ENCODE measurements at regions not wholly inside any gene's neighbourhood (a gene's known extent, or its start where the extent isn't known, plus 50 kb on each side); places are given as distances from the start of the nearest gene placed in this dataset.
"Not testable (repeated sequence)": the region's sequence is repeated elsewhere in the genome, so short reads cannot be mapped to it uniquely, and the experiment has no call there.

GRCh38 chr9:6101725-6102124 lies 86.3 kb upstream of the RANBP6 start:
- H3K36me3 Mint-ChIP-seq, POLR2A ChIA-PET, H3K27ac Mint-ChIP-seq, ATAC-seq, H3K4me3 Mint-ChIP-seq, H3K9me3 Mint-ChIP-seq, DNase-seq: not testable (repeated sequence)
- H3K27me3 Mint-ChIP-seq = peaks cover 2 to 18% (median 11%) of the 10 kb centered on the region in 5 donors
- H3K4me1 Mint-ChIP-seq = peaks cover 2 to 14% (median 8%) of the 10 kb centered on the region in 4 donors

DNA sequence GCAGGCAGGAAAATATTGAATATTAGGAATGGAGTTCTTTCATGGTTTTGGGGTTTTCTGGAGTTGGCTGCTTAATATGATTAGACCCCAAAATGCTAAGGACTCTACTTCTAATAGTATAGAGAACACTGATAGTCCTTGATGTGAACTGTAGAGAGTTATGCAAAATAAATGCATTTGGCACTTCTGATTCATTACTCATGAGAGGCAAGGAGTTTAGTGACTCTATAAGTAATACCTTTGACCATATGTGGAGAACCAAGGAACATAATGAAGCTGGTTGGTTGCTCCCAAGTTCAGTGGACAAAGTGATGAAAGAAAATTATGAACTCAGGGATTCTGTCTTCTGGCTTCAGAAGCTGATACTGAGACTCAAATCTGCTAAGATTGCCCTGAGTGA lies 83.9 kb upstream of the RANBP6 start:
- ATAC-seq = not testable (repeated sequence)

GRCh38 chr9:6098431-6098830 lies 83.0 kb upstream of the RANBP6 start:
- Mint-ChIP-seq H3K36me3 (peaks cover 0 to 2% (median 0%) of the 10 kb centered on the region in 3 donors), H3K4me1 (no peaks in the 10 kb centered on the region), H3K27ac (no peak overlapping the region), H3K9me3 (peaks cover 0 to 2% (median 0%) of the 10 kb centered on the region in 9 donors), H3K4me3 (no peak overlapping the region), H3K27me3 (peaks cover 5 to 18% (median 14%) of the 10 kb centered on the region in 5 donors)
- ATAC-seq = no peak
- no peak for DNase-seq
- POLR2A ChIA-PET = no interaction called here

More for the DNA sequence above, 83.9 kb upstream of the RANBP6 start:
- H3K27ac Mint-ChIP-seq, DNase-seq, H3K4me1 Mint-ChIP-seq, H3K36me3 Mint-ChIP-seq, H3K9me3 Mint-ChIP-seq, H3K4me3 Mint-ChIP-seq, POLR2A ChIA-PET: not testable (repeated sequence)
- peaks cover 5 to 18% (median 11%) of the 10 kb centered on the region in 5 donors for H3K27me3 Mint-ChIP-seq

DNA sequence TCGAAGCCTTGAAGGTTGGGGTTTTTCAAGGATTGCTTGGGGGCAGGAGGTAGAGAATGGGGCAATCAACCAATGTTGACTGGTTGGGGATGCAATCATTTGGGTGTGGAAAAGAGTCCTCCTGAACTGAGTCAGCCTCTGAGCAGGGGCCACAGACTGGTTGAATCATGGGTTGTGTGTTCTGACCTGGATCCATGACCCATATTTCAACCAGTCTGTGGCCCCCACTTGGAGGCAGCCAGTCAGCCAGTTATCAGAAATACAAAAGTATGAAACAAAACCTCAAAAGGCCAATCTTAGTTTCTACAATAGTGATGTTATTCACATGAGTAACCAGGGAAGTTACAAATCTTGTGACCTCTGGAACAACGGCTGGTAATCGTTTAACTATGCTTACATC lies 81.4 kb upstream of the RANBP6 start:
- DNase-seq = no peak
- Mint-ChIP-seq H3K36me3 (peaks cover 0 to 2% (median 0%) of the 10 kb centered on the region in 3 donors), H3K4me1 (no peaks in the 10 kb centered on the region)

DNA sequence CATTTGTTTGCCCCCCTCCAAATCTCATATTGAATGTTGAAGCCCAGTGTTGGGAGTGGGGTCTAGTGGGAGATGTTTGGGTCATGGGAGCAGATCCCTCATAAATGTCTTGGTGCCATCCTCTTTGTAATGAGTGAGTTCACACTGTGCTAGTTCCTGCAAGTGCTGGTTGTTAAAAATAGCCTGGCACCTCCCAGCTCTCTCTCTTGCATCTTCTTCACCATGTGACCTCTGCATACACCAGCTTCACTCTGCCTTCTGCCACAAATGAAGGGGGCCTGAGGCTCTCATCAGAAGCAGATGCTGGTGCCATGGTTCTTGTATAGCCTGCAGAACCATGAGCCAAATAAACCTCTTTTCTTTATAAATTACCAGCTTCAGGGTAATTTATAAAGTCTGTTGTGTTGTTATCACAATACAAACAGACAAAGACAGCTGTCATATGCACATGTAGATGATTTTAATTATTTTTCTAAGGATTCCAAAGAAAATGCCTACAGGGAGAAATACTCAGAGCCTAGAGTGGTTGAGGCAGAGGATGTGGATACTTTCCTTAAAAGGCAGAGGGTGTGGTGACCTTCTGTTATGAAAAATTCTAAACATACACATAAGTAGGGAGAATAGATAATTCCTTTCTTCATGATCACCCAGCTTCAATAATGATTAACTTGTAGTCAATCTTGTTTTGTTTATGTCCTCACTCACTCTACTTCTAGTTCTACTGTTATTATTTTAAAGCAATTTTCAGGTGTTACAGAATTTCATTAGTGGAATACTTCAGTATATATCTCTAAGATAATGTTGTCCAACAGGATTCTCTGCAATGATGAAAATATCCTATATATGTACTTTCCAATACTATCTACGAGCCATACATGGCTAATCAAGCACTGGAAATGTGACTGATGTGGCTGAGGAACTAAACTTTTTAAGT lies 75.1 kb upstream of the RANBP6 start:
- Mint-ChIP-seq H3K27ac (no peak overlapping the region), H3K27me3 (peaks cover 0 to 8% (median under 1%) of the 10 kb centered on the region in 5 donors), H3K4me1 (no peaks in the 10 kb centered on the region), H3K9me3 (no peaks in the 10 kb centered on the region), H3K4me3 (no peak overlapping the region), H3K36me3 (peaks cover 0 to under 1% (median 0%) of the 10 kb centered on the region in 3 donors)
- DNase-seq (no peak), ATAC-seq (no peak)
- POLR2A ChIA-PET = no interaction called here

More for the DNA sequence above, 81.4 kb upstream of the RANBP6 start:
- POLR2A ChIA-PET = no interaction called here
- ATAC-seq = no peak
- Mint-ChIP-seq H3K9me3 (peaks cover 0 to 2% (median 0%) of the 10 kb centered on the region in 9 donors), H3K27ac (no peak overlapping the region), H3K4me3 (no peak overlapping the region), H3K27me3 (peaks cover 5 to 18% (median 14%) of the 10 kb centered on the region in 5 donors)

DNA sequence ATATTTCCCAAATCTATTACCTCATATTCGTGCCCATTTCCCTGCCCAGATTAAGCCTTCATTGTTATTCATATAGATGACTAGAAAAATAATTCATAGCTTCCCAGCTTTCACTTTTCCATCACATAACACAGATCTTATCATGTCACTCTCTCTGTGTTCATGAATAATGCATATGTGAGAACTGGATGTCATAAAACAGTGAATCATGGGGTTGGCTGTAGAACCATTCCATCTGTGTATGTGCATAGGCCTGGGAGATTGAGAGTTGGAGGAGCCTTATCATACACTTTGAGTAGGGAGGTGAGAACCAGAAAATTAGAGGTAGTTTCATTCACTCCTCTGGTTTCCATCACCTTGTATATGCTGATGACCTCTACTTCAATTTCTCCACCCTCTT lies 73.9 kb upstream of the RANBP6 start:
- Mint-ChIP-seq H3K4me3 (no peak overlapping the region), H3K4me1 (no peaks in the 10 kb centered on the region), H3K9me3 (no peaks in the 10 kb centered on the region), H3K27me3 (peaks cover 0 to 4% (median 0%) of the 10 kb centered on the region in 5 donors), H3K36me3 (no peaks in the 10 kb centered on the region), H3K27ac (no peak overlapping the region)
- POLR2A ChIA-PET = no interaction called here
- ATAC-seq (no peak), DNase-seq (no peak)

DNA sequence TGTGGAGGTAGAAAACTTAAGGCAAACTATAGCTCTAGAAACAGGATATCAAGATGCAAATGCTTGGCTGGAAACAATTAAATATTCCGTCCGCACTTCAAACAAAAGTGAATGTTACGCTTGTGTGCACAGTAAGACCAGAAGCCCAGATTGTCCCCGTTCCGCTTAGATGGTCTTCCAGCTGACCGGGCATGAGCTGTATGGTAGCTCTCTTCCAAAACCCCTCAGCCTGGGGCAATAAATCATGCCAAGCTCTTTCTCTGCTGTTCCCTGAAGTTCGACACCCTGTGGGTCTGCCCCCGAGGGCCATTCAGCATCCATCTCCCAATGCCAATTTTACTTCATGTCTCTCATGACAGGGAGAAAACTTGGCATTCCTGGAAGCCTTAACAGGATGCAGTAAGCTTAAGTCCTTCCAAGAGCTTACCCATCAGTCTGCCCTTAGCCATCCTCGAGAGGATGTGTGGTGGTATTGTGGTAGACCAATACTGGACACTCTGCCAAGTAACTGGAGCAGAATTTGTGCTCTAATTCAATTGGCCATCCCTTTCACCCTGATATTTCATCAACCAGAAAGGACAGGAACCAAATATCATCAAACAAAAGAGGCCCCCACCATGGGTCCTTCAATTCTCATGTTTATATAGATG lies 70.7 kb upstream of the RANBP6 start:
- Mint-ChIP-seq H3K9me3 (no peaks in the 10 kb centered on the region), H3K4me3 (no peak overlapping the region), H3K36me3 (no peaks in the 10 kb centered on the region), H3K4me1 (no peaks in the 10 kb centered on the region), H3K27me3 (peaks cover 0 to 2% (median 0%) of the 10 kb centered on the region in 5 donors), H3K27ac (no peak overlapping the region)
- DNase-seq (no peak), ATAC-seq (no peak)
- POLR2A ChIA-PET = no interaction called here

DNA sequence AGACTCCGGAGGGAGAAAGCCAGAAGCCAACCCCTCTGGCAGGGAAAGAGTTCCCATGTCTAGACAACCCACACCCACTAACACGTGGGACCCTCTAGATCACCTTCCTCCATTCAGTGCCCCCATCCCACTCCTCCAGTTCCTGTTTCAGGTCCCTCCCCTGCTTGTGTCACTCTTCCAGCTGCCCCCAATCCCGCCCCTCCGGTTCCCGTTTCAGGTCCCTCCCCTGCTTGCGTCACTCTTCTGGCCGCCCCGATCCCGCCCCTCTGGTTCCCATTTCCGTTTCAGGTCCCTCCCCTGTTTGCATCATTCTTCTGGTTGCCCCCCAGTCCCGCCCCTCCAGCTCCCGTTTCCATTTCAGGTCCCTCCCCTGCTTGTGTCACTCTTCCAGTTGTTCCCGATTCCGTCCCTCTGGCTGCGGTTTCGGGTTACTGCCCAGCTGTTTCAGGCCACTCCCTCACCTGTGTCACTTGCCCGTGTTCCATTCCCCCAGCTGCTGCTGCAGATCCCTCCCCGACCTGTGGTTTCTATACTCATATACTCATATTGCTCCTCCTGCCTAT lies 64.8 kb upstream of the RANBP6 start:
- no peaks in the 10 kb centered on the region for H3K9me3 Mint-ChIP-seq

DNA sequence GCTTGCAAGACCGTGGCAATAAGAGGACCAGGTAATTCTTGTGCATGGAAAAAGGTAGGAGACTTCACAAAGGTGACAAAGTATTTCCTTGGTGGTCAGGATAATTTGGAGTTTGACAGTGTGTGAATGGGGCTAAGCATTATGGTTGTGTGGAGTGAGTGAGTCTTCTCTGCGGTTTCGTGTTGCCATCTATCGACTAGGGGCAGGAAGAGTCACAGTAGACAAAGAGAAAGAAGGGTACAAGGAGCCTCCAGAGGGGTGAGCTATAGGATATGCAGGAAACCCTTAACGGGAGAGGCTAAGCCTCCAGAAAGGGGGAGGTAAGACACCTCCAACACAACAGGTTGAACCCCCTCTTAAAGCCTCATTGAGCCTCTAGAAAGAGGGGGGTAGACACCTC lies 64.0 kb upstream of the RANBP6 start:
- peak overlapping the region; percentile 86 to 99 (median 94) for H3K4me3 Mint-ChIP-seq
- ATAC-seq (no peak), DNase-seq (no peak)
- no peaks in the 10 kb centered on the region for H3K9me3 Mint-ChIP-seq
- peaks cover 0 to 5% (median 0%) of the 10 kb centered on the region in 3 donors for H3K36me3 Mint-ChIP-seq
- peaks cover 0 to 11% (median 5%) of the 10 kb centered on the region in 5 donors for H3K27me3 Mint-ChIP-seq
- POLR2A ChIA-PET = interaction anchor here (1.4 kb wide), 1 partner anchor 10 kb away, joined by 5 read pairs; no protein-coding TSS in a partner anchor
- H3K4me1 Mint-ChIP-seq = peaks cover 6 to 11% (median 9%) of the 10 kb centered on the region in 4 donors
- H3K27ac Mint-ChIP-seq = peak overlapping the region in 8 of 10 donors; percentile 20 to 97 (median 51)

More for the DNA sequence above, 64.8 kb upstream of the RANBP6 start:
- Mint-ChIP-seq H3K36me3 (peaks cover 0 to 5% (median 0%) of the 10 kb centered on the region in 3 donors), H3K27me3 (peaks cover 0 to 11% (median 7%) of the 10 kb centered on the region in 5 donors), H3K4me1 (peaks cover 6 to 11% (median 9%) of the 10 kb centered on the region in 4 donors), H3K27ac (peak overlapping the region; percentile 74 to 97 (median 92)), H3K4me3 (peak overlapping the region; percentile 86 to 99 (median 94))
- POLR2A ChIA-PET = interaction anchor here (1.0 to 1.4 kb wide), 2 partner anchors 11 to 678 kb away, joined by 3 to 5 read pairs; partner anchors contain the start of gene KDM4C
- ATAC-seq = peak; percentile 89 to 91
- DNase-seq = peak; percentile 35 to 83 (median 54)

- peaks cover 6 to 11% (median 9%) of the 10 kb centered on the region in 4 donors for H3K4me1 Mint-ChIP-seq
- H3K36me3 Mint-ChIP-seq = peaks cover 0 to 5% (median 2%) of the 10 kb centered on the region in 3 donors
- H3K27ac Mint-ChIP-seq = peak overlapping the region in 1 of 10 donors; percentile 41
- POLR2A ChIA-PET = no interaction called here
- ATAC-seq (no peak), DNase-seq (no peak)
- no peak overlapping the region for H3K4me3 Mint-ChIP-seq
- no peaks in the 10 kb centered on the region for H3K9me3 Mint-ChIP-seq
- H3K27me3 Mint-ChIP-seq = peaks cover 0 to 11% (median 5%) of the 10 kb centered on the region in 5 donors
Measured at GRCh38 chr9:6078382-6079105, 63.1 kb upstream of the RANBP6 start.

GRCh38 chr9:6076851-6077250 lies 61.4 kb upstream of the RANBP6 start:
- H3K9me3 Mint-ChIP-seq = no peaks in the 10 kb centered on the region
- DNase-seq = no peak
- ATAC-seq = no peak
- H3K27ac Mint-ChIP-seq = no peak overlapping the region
- POLR2A ChIA-PET = no interaction called here
- no peak overlapping the region for H3K4me3 Mint-ChIP-seq
- peaks cover 0 to 7% (median 5%) of the 10 kb centered on the region in 3 donors for H3K36me3 Mint-ChIP-seq
- H3K4me1 Mint-ChIP-seq = peaks cover 6 to 13% (median 10%) of the 10 kb centered on the region in 4 donors
- peaks cover 0 to 11% (median 5%) of the 10 kb centered on the region in 5 donors for H3K27me3 Mint-ChIP-seq

- Mint-ChIP-seq H3K27me3 (peaks cover 0 to 7% (median 3%) of the 10 kb centered on the region in 5 donors), H3K4me1 (peaks cover 5 to 22% (median 18%) of the 10 kb centered on the region in 4 donors), H3K27ac (no peak overlapping the region), H3K4me3 (no peak overlapping the region), H3K9me3 (peaks cover 0 to 3% (median 0%) of the 10 kb centered on the region in 9 donors), H3K36me3 (peaks cover 2 to 13% (median 13%) of the 10 kb centered on the region in 3 donors)
- DNase-seq = no peak
- POLR2A ChIA-PET = no interaction called here
- ATAC-seq = no peak
Measured at GRCh38 chr9:6073731-6074130, 58.3 kb upstream of the RANBP6 start.

Measured in naive thymus-derived CD8-positive, alpha-beta T cell (primary cell).